ENCODE measurements at regions not wholly inside any gene's neighbourhood (a gene's known extent, or its start where the extent isn't known, plus 50 kb on each side); places are given as distances from the start of the nearest gene placed in this dataset.

DNA sequence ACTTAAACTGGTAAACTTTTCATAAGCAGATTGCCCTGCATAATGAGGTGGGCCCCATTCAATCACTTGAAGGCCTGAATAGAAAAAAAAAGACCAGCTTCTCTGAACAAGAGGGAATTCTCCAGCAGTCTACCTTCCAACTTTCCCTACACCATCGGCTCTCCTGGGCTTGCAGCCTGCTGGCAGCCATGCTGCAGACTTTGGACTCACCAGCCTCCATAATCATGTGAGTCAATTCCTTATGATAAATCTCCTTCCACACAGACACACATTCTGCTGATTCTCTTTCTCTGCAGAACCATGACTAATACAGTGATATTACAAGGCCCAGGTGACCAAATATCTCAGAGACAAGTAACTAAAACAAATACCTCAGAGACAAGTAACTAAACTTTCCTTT, 113.8 kb upstream of the WDR17 start:
- no peak for DNase-seq

DNA sequence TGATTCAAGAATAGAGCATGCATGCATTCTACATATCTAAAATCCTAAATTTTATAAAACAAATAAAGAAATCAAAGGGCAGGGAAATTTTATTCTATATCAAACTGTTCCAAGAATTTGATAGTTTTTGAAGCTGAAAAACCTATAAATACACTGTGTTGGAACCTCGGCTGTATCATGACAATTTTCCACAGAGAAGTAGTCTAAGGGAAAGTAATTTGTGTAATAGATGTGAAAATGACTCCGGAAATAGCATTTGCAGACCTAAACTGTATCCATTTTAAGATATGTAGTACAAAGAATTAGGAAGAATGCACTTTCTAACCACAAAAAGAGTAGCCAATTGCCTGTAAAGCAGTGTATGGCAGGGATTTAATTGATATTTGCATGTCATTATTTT, 112.5 kb upstream of the WDR17 start:
- no peak for DNase-seq

DNA sequence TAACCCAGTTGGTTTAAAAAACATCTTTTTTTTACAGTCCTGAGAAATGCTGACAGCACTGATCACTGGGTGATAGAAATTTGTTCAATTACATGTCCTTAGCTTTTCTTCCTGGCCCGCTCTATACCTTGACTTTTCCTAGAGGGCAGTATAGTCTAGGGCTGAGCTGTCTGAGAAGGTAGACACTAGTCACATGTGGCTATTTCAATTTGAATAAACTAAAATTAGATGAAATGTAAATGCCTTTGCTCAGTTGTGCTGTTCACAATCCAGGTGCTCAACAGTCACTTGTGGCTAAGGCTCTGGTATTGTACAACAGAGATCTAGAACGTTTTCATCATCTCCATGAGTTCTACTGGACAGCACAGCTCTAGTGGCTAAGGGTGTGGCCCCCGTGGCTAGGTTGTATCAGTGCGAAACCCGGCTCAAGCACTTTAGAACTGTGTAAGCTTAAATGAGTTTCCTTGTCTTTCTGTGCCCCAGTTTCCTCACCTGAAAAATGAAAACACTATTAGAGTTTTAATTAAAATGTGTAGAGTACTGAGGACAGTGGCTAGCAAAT, 111.6 kb upstream of the WDR17 start:
- DNase-seq, result no peak

DNA sequence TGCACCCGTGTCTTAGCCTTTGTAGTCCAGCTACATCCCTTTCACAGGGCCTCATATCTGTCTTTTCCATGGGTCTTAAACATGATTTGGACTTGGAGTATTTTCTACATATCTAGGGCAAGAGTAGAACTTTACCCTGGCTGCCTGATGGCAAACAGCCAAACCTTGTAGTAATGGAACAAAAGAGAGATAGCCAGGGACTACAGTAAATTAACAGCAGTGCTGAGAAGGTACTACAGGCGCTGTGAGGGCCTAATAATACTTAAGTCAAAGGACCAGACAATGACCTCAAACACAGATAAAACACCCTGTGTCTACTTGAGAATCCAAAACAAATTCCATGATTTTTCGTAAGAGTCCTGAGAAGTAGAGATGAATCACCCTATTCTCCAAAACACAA, 111.0 kb upstream of the WDR17 start:
- no peak for DNase-seq

DNA sequence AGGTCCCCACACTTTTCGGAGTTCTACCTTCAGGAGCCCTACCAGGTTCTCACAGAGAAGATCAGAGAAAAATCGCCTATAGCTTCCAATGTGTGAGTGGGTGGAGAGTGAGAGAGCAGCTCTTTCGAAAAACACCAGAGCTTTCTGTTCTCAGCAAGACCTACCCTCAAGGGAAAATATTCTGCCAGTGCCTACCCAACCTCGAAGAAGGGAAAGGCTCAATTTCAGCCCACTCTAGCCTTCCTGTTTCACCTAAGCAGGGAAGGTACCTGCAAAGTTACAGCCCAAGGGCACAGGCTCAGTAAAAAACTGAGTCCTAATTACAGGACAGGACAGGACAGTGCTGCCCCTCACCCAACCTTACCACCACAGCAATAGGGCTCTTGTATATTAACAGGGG, 104.0 kb upstream of the WDR17 start:
- no peak for DNase-seq

- DNase-seq, result no peak
Observed at GRCh38 chr4:175970072-175970471, 95.6 kb upstream of the WDR17 start.

GRCh38 chr4:175970724-175971123, 94.9 kb upstream of the WDR17 start:
- DNase-seq, result no peak

- DNase-seq, result no peak
Observed at GRCh38 chr4:175971388-175972179, 94.1 kb upstream of the WDR17 start.

DNA sequence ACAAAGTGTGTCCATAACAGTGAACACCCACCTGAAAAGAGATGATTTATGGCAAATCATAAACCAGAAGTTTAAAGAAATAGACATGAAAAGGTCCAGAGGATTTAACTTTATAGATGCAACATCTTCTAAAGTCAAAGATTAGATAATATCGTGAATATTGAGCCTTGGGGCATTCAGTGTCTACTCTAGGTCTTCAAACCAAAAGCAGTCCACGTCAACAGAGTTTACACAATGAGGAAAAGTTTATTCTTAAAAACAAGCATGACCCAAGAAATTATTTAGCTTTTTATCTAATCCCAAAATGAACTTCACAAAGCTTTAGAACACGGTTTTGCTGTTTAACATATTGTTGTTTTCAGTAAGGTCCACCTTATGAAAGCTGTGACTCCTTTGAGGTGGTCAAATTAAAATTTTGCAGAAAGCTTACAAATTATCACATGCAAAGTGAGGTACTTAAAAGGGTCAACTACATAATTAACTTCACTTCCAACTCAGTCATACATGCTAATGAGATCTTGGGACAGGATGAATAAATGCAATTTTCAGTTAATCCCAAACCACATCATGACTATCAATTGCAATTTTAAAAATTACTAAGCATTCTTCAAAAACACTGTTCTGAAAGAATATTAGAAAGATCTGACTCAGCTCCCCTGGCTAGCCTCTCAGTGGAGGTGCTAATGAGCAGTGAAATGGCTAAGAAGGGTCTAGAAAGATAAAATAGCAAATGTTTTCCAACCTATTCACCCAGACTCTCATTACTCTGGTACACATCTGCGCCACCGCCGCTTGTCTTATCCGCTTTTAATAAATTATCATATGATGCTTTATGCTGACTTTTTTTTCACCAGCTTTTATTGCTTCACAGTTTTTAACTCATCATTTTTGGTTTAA, 92.4 kb upstream of the WDR17 start:
- DNase-seq, result no peak

- DNase-seq, result no peak
Observed at GRCh38 chr4:175983636-175984035, 82.0 kb upstream of the WDR17 start.

GRCh38 chr4:175986668-175987067, 79.0 kb upstream of the WDR17 start:
- DNase-seq, result no peak

- no peak for DNase-seq
Observed at GRCh38 chr4:175988511-175988910, 77.1 kb upstream of the WDR17 start.

DNA sequence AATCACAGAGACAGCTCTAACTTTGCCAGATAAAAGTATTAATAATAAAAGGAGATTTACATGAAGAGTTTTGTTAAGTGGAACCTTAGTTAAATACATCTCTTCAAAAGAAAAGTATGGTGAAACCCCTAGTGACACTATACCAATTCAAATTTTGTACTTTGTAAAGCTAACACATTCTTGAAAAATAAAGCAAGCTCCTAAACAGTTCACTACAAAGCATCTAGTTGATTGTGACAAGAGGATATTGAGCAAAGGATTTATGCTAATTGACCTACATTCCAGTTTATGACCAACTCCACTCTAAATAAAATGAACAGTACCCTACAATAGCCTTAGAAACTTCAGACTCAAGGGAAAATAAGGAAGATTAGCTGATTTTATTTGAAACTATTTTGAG, 69.4 kb upstream of the WDR17 start:
- DNase-seq, result no peak

GRCh38 chr4:175997291-175997690, 68.3 kb upstream of the WDR17 start:
- no peak for DNase-seq

- DNase-seq, result no peak
Observed at GRCh38 chr4:175998782-175999181, 66.9 kb upstream of the WDR17 start.

DNA sequence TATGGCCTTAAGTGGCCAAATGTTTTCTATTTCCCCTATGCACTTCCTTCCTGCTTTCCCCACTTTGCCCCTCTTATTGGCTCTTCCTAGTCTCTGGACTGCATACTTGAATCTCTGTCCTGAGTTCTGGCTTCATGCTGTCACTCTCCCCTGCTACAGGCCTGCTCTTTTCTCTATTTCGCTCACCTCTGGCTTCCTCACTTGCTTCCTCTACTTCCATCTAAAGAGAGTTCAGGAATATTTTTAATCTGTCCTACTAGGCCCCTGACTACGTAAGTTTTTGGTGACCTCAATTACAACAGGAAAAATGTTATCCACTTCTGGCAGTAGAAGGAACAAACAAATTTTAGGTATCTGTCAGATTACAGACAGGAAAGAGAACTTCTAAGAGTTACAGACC, 65.7 kb upstream of the WDR17 start:
- DNase-seq, result no peak

- no peak for DNase-seq
Observed at GRCh38 chr4:176001151-176002006, 64.3 kb upstream of the WDR17 start.

DNA sequence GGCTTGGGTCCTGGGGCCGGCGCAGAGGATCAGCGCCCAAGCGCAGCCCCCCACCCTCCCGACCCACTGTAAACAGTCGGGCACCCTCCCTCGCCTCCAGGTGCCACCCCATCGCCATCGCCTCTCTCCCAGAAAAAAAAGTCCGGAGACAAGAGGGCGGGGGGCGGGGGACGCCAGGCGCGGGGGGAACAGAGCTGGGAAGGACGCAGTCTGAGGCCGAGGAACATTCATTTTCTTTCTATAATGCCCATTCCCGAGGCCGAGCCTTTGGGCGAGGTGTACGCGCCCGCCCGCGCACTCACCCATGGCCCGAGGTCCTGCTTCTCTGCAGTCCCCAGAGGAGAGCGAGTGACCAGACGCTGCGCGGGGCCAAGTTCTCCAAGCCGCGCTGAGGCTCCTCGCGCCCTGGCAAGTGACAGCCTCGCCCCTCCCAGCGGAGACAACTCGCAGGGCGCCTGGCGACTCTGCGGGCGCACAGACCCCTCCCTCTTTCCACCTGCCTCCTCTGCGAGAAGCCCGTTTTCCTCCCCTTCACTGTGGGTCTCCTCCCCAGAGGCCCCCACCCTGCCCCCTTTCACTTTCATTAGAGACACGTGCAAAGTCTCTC, 63.5 kb upstream of the WDR17 start:
- DNase-seq, result peak; percentile 7

GRCh38 chr4:176005766-176006165, 59.9 kb upstream of the WDR17 start:
- no peak for DNase-seq

DNA sequence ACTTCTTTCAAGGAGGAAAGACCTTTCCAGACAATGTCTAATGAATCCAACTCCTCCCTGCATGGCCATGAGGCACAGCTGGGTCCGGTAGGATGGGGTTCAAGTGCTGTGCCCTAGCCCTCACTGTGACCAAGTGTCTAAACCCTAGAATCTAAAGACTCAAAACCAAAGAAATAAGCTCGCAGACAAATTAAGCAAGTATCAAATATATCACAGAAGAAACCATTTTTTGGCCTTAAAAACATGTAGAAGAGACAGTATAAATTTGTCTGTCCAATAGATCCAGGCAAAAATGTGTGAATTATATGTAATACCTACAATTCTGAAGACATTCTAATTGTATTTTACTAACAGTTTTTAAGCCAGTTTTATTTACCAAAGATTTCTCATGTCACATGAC, 56.4 kb upstream of the WDR17 start:
- no peak for DNase-seq

DNA sequence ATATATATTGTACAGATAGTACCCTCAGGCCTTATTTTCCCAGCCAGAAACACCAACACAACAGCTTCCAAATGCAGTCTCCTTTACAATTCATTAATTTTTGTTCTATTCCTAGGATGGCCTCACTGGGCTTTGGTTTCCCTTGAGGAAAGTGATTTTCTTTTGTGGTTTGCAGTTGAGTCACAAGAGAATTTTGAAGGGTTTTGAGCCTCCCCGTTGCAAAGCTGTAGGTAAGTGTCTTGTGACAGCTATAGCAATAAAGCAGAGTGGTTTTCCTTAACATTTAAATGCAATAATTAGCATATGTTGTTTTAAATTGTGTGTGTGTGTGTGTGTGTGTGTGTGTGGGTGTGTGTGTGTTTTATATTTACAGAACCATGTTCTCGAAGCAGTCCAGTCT, 54.1 kb upstream of the WDR17 start:
- DNase-seq, result no peak

DNA sequence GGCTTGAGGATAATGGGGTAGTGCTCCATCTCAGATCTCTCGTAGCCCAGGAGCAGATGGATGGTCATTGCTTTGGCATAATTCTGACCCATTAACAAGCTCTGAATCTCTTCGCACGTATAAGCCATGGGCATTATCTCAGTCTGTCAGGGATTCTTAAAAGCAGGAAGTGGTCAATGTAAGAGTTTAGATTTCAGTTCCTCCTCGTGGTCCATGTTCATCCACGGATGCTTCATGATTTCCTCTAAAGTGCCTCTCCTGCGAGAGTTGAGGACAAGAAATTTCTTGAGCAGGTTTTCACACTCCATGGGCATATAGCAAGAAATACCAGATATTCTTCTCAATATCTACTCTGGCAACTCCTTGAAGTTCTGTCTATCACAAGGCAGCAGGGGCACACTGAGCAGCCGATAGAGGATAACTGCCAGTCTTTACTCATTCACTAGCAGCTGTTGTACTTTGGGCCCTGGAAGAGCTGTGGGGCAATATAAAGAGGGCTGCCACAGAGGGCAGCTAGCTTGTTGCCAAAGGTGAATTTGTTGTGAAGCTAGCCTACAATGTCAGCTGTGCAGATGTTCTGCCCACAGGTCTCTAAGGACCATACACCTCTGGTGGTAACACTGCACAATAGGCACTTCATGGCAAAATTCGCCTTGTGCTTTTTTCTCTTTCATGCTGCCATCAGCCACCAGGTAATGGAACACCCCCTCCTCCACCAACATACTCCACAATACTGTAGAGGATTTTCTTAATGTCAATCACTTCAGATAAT, 52.0 kb upstream of the WDR17 start:
- DNase-seq, result no peak

Measured in NCI-H1092 treated with DMSO at 0.1 percent for 48 hours (cell line).